SK-N-MC (cell line): ENCODE measurements at regions not wholly inside any gene's neighbourhood (a gene's known extent, or its start where the extent isn't known, plus 50 kb on each side); places are given as distances from the start of the nearest gene placed in this dataset.

ENCODE experiments used
- EZH2 ChIP-seq: fragments of 200-600 bp; sonication (generic); IDR thresholded peaks from one replicate; pipeline ENCODE4 v1.6.1; 2017; ENCODE audit warnings: antibody characterized with exemption
- FOXP2 ChIP-seq: optimal IDR thresholded peaks from 2 replicates; pipeline ENCODE3; 2011; ENCODE audit warnings: mild to moderate bottlenecking, moderate library complexity; ENCODE audit not compliant: insufficient read depth; ENCODE audit errors: extremely low read length, control extremely low read depth
- POLR2AphosphoS5 ChIP-seq: IDR thresholded peaks from 2 replicates; pipeline ENCODE4 v1.6.1; 2012; ENCODE audit warnings: mild to moderate bottlenecking, low read depth, low read length, borderline replicate concordance

DNA sequence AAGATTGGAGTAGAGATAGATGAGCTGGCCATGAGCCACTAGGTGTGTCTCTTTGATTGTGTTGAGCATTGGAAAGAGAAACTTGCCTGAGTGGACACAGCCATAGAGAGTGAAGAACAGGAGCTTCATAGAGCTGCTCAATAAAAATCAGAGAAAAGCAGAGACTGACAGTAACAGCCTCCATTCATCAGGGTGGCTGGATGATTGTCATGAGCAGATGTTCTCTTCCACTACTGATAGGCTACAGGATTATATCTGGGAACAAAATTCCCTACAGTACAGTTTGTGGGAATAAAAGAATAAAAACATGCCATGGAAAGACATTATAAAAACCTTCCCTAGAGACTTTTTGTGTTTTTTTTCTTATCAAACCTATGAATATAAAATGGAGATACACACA is 404.8 kb upstream of the ACVR2A start:
- no peak for TF ChIP-seq POLR2AphosphoS5
- TF ChIP-seq EZH2: no peak
- no peak for TF ChIP-seq FOXP2
